ENCODE measurements at regions not wholly inside any gene's neighbourhood (a gene's known extent, or its start where the extent isn't known, plus 50 kb on each side); places are given as distances from the start of the nearest gene placed in this dataset.

- TF ChIP-seq CTCF (IDR thresholded peaks at IDR 0.05; ENCODE audit: low read depth, low read length) (no peak), EZH2phosphoT487 (IDR thresholded peaks at IDR 0.05; ENCODE audit: low read depth) (no peak)
Measured at GRCh38 chr14:101481557-101481956, 79.7 kb upstream of the DIO3 start.

Measured in OCI-LY3 (cell line).